GM23338 (cell line): ENCODE measurements at regions not wholly inside any gene's neighbourhood (a gene's known extent, or its start where the extent isn't known, plus 50 kb on each side); places are given as distances from the start of the nearest gene placed in this dataset.

Experiments used
- ATAC-seq: fragments of 200-7000 bp; cut with Tn5 transposase; 3 replicates; pipeline ENCODE4 v1.9.1; 2020
- DNase-seq: peaks from one replicate; pipeline ENCODE4 v3.0.0-alpha.2; 2015; ENCODE audit warnings: low spot score
- H2AFZ ChIP-seq: fragments of 200-600 bp; sonication (generic); 2 replicates; pipeline ENCODE4 v1.8.0; 2016; ENCODE audit warnings: antibody characterized with exemption, mild to moderate bottlenecking, moderate library complexity
- H3F3A ChIP-seq: fragments of 200-600 bp; sonication (generic); replicated peaks from 2 replicates; pipeline ENCODE4 v1.8.0; 2017; ENCODE audit warnings: antibody characterized with exemption, mixed run types, low read depth
- H3K27ac ChIP-seq: fragments of 200-600 bp; sonication (generic); 2 replicates; pipeline ENCODE4 v1.6.1; 2016; ENCODE audit warnings: low read depth
- H3K27me3 ChIP-seq: fragments of 200-600 bp; sonication (generic); 2 replicates; pipeline ENCODE4 v1.8.0; 2016; ENCODE audit warnings: mild to moderate bottlenecking, mixed run types, moderate library complexity; ENCODE audit not compliant: insufficient read depth
- H3K36me3 ChIP-seq: fragments of 200-600 bp; sonication (generic); 2 replicates; pipeline ENCODE4 v1.8.0; 2016; ENCODE audit warnings: mild to moderate bottlenecking; ENCODE audit not compliant: insufficient read depth
- H3K4me1 ChIP-seq: fragments of 200-600 bp; sonication (generic); 2 replicates; pipeline ENCODE4 v1.8.0; 2016; ENCODE audit warnings: mild to moderate bottlenecking, moderate library complexity; ENCODE audit not compliant: insufficient read depth
- H3K4me2 ChIP-seq: fragments of 200-600 bp; sonication (generic); 2 replicates; pipeline ENCODE4 v1.7.1; 2017; ENCODE audit warnings: mixed run types
- H3K4me3 ChIP-seq: fragments of 200-600 bp; sonication (generic); 2 replicates; pipeline ENCODE4 v1.6.1; 2016; ENCODE audit warnings: mixed run types
- H3K79me2 ChIP-seq: fragments of 200-600 bp; sonication (generic); replicated peaks from 2 replicates; pipeline ENCODE4 v1.8.0; 2017; ENCODE audit warnings: mild to moderate bottlenecking; ENCODE audit not compliant: insufficient read depth
- H3K9me2 ChIP-seq: fragments of 200-600 bp; sonication (generic); 2 replicates; pipeline ENCODE4 v1.8.0; 2017; ENCODE audit not compliant: insufficient read depth
- H4K20me1 ChIP-seq: fragments of 200-600 bp; sonication (generic); replicated peaks from 2 replicates; pipeline ENCODE4 v1.8.0; 2017; ENCODE audit warnings: mild to moderate bottlenecking; ENCODE audit not compliant: insufficient read depth
- H3K27ac Mint-ChIP-seq: 2 replicates; pipeline ENCODE4 v1.8.0; 2020; ENCODE audit warnings: inconsistent platforms, mild to moderate bottlenecking, moderate library complexity, mixed read lengths
- H3K27me3 Mint-ChIP-seq: 3 replicates; pipeline ENCODE4 v1.8.0; 2022; ENCODE audit warnings: low read depth, mild to moderate bottlenecking, moderate library complexity, mixed read lengths, inconsistent platforms; ENCODE audit not compliant: insufficient read depth, poor library complexity
- H3K36me3 Mint-ChIP-seq: 3 replicates; pipeline ENCODE4 v1.8.0; 2021; ENCODE audit warnings: low read depth, mild to moderate bottlenecking, inconsistent platforms, moderate library complexity, mixed read lengths
- H3K4me1 Mint-ChIP-seq: 3 replicates; pipeline ENCODE4 v1.8.0; 2020; ENCODE audit warnings: mild to moderate bottlenecking, inconsistent platforms, mixed read lengths
- H3K4me3 Mint-ChIP-seq: 3 replicates; pipeline ENCODE4 v1.8.0; 2021; ENCODE audit warnings: moderate library complexity, mild to moderate bottlenecking, inconsistent platforms, mixed read lengths
- H3K9me3 Mint-ChIP-seq: 3 replicates; pipeline ENCODE4 v1.8.0; 2020; ENCODE audit warnings: moderate library complexity, mild to moderate bottlenecking, inconsistent platforms, mixed read lengths
- CREB1 ChIP-seq: fragments of 250-450 bp; sonication (Bioruptor Pico); IDR thresholded peaks from 2 replicates; pipeline ENCODE4 v1.5.0; 2020; ENCODE audit warnings: low read depth, mild to moderate bottlenecking, moderate library complexity
- CTCF ChIP-seq, 2 experiments: fragments of 200-600 bp in 1 of 2; sonication (generic) in 1 of 2; conservative IDR thresholded peaks; 2 replicates each; pipeline versions ENCODE4 v1.5.1 to v1.6.1; 2016 to 2017; ENCODE audit warnings: antibody characterized with exemption in 2 of 2, low read depth in 2 of 2, mild to moderate bottlenecking in 2 of 2, moderate library complexity in 1 of 2
- EZH2phosphoT487 ChIP-seq: fragments of 200-600 bp; sonication (generic); IDR thresholded peaks from one replicate; pipeline ENCODE4 v1.8.1; 2018; ENCODE audit warnings: antibody characterized with exemption; ENCODE audit not compliant: unreplicated experiment
- ZNF114 ChIP-seq: fragments of 250-450 bp; sonication (Bioruptor Pico); IDR thresholded peaks from 2 replicates; pipeline ENCODE4 v1.5.0; 2020; ENCODE audit warnings: mild to moderate bottlenecking, moderate library complexity

GRCh38 chr5:155587458-155587857 is 573.9 kb downstream of the KIF4B start (continued):
- TF ChIP-seq EZH2phosphoT487: no peak

- Histone ChIP-seq H3K4me2 (no peak overlapping the region), H4K20me1 (no peaks in the 10 kb centered on the region), H3K36me3 (no peaks in the 10 kb centered on the region), H2AFZ (no peak overlapping the region), H3K27ac (no peak overlapping the region), H3K9me2 (no peaks in the 10 kb centered on the region), H3K79me2 (no peaks in the 10 kb centered on the region), H3K27me3 (no peaks in the 10 kb centered on the region), H3K4me3 (no peak overlapping the region), H3F3A (no peaks in the 10 kb centered on the region), H3K4me1 (no peaks in the 10 kb centered on the region)
- TF ChIP-seq CREB1: no peak
- DNase-seq (no peak), ATAC-seq (no peak)
- H3K36me3 Mint-ChIP-seq: peaks cover 3% of the 10 kb centered on the region; the same call in 1 of the 3 replicates
- H3K4me3 Mint-ChIP-seq: no peak overlapping the region
- no peaks in the 10 kb centered on the region for H3K4me1 Mint-ChIP-seq
- H3K27me3 Mint-ChIP-seq: no peaks in the 10 kb centered on the region
- no peaks in the 10 kb centered on the region for H3K9me3 Mint-ChIP-seq
- no peak overlapping the region for H3K27ac Mint-ChIP-seq
These were observed 577.7 kb downstream of the KIF4B start for GRCh38 chr5:155591273-155591672.

- Histone ChIP-seq H3K9me2 (no peaks in the 10 kb centered on the region), H3K36me3 (no peaks in the 10 kb centered on the region), H3K27ac (no peak overlapping the region), H3K4me2 (no peak overlapping the region), H3K4me1 (peaks cover 6% of the 10 kb centered on the region; the same call in 1 of the 2 replicates), H4K20me1 (no peaks in the 10 kb centered on the region), H3K4me3 (no peak overlapping the region), H3K27me3 (no peaks in the 10 kb centered on the region), H3K79me2 (no peaks in the 10 kb centered on the region), H2AFZ (no peak overlapping the region), H3F3A (no peaks in the 10 kb centered on the region)
- Mint-ChIP-seq H3K27ac (no peak overlapping the region), H3K27me3 (no peaks in the 10 kb centered on the region), H3K9me3 (no peaks in the 10 kb centered on the region), H3K4me1 (no peaks in the 10 kb centered on the region; the same call in 2 of the 3 replicates), H3K4me3 (no peak overlapping the region), H3K36me3 (no peaks in the 10 kb centered on the region)
- no peak for ATAC-seq
- TF ChIP-seq EZH2phosphoT487: no peak
- TF ChIP-seq CTCF (conservative IDR thresholded peaks at IDR 0.05; ENCODE audit: low read depth in 2 of 2): peak; percentile 44 to 64
- peak; percentile 40 for DNase-seq
These were observed 580.7 kb downstream of the KIF4B start for GRCh38 chr5:155594270-155594669.

- Histone ChIP-seq H3F3A (no peaks in the 10 kb centered on the region), H3K27ac (no peak overlapping the region), H2AFZ (no peak overlapping the region), H3K4me3 (no peak overlapping the region), H3K4me2 (no peak overlapping the region), H3K27me3 (no peaks in the 10 kb centered on the region), H3K4me1 (peaks cover 6% of the 10 kb centered on the region; the same call in 1 of the 2 replicates), H3K79me2 (no peaks in the 10 kb centered on the region), H3K9me2 (0 out of 2 replicates have a peak, but pooled peaks cover 7% of the 10 kb centered on the region), H3K36me3 (no peaks in the 10 kb centered on the region), H4K20me1 (no peaks in the 10 kb centered on the region)
- no peak for DNase-seq
- no peaks in the 10 kb centered on the region for H3K27me3 Mint-ChIP-seq
- H3K4me1 Mint-ChIP-seq: no peaks in the 10 kb centered on the region; the same call in 2 of the 3 replicates
- no peaks in the 10 kb centered on the region for H3K36me3 Mint-ChIP-seq
- H3K4me3 Mint-ChIP-seq: no peak overlapping the region
- ATAC-seq: no peak
- no peak overlapping the region for H3K27ac Mint-ChIP-seq
- TF ChIP-seq CREB1 (no peak), ZNF114 (CRISPR knock-in tag) (no peak), EZH2phosphoT487 (no peak)
- H3K9me3 Mint-ChIP-seq: no peaks in the 10 kb centered on the region
These were observed 582.2 kb downstream of the KIF4B start for GRCh38 chr5:155595791-155596190.
